ENCODE measurements at regions not wholly inside any gene's neighbourhood (a gene's known extent, or its start where the extent isn't known, plus 50 kb on each side); places are given as distances from the start of the nearest gene placed in this dataset.

GRCh38 chr11:93080146-93080759, 110.8 kb downstream of the MTNR1B start:
- TF ChIP-seq, protein P1, sequence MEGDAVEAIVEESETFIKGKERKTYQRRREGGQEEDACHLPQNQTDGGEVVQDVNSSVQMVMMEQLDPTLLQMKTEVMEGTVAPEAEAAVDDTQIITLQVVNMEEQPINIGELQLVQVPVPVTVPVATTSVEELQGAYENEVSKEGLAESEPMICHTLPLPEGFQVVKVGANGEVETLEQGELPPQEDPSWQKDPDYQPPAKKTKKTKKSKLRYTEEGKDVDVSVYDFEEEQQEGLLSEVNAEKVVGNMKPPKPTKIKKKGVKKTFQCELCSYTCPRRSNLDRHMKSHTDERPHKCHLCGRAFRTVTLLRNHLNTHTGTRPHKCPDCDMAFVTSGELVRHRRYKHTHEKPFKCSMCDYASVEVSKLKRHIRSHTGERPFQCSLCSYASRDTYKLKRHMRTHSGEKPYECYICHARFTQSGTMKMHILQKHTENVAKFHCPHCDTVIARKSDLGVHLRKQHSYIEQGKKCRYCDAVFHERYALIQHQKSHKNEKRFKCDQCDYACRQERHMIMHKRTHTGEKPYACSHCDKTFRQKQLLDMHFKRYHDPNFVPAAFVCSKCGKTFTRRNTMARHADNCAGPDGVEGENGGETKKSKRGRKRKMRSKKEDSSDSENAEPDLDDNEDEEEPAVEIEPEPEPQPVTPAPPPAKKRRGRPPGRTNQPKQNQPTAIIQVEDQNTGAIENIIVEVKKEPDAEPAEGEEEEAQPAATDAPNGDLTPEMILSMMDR (IDR thresholded peaks at IDR 0.05), result no peak
- no peak for TF ChIP-seq POLR2A (IDR thresholded peaks at IDR 0.05)

All from adrenal gland (tissue), 5 donors.